OCI-LY7 (cell line): ENCODE measurements at regions not wholly inside any gene's neighbourhood (a gene's known extent, or its start where the extent isn't known, plus 50 kb on each side); places are given as distances from the start of the nearest gene placed in this dataset.

Experiments
- BruUV-seq: library from RNA; stranded (reverse); fragments of 400-500 nt; replicated peaks from 2 replicates; lab custom pipeline; 2021; lab: Mats Ljungman, UMichigan
- CTCF ChIA-PET: fragments of 300-600 bp; sonication (Branson Sonifier 250); formaldehyde crosslinking; loops from one replicate; lab custom pipeline; 2022; ENCODE audit warnings: antibody characterized with exemption; ENCODE audit not compliant: unreplicated experiment; lab: Charles Lee
- POLR2A ChIA-PET: fragments of 300-600 bp; sonication (Branson Sonifier 250); formaldehyde crosslinking; loops from one replicate; lab custom pipeline; 2022; ENCODE audit warnings: antibody characterized with exemption; lab: Charles Lee
- DNase-seq: peaks from one replicate; pipeline ENCODE4 v3.0.0-alpha.2; 2015; ENCODE audit warnings: low spot score
- H2AFZ ChIP-seq: fragments of 200-600 bp; sonication (generic), shearing (Covaris generic); 2 replicates; pipeline ENCODE4 v1.6.1; 2014; ENCODE audit warnings: mild to moderate bottlenecking, antibody characterized with exemption, low read length, moderate library complexity
- H3K27ac ChIP-seq: fragments of 200-600 bp; sonication (generic); 2 replicates; pipeline ENCODE4 v1.5.1; 2014; ENCODE audit warnings: mixed run types, low read depth, mild to moderate bottlenecking, moderate library complexity, low read length, inconsistent platforms; ENCODE audit not compliant: poor library complexity, severe bottlenecking
- H3K36me3 ChIP-seq: fragments of 200-600 bp; sonication (generic); 2 replicates; pipeline ENCODE4 v1.6.1; 2014; ENCODE audit warnings: mild to moderate bottlenecking, antibody characterized with exemption, low read length, moderate library complexity, mixed read lengths; ENCODE audit not compliant: insufficient read depth
- H3K4me1 ChIP-seq: fragments of 200-600 bp; sonication (generic); 2 replicates; pipeline ENCODE4 v1.5.1; 2014; ENCODE audit warnings: mild to moderate bottlenecking, low read length; ENCODE audit not compliant: insufficient read depth, poor library complexity, severe bottlenecking
- H3K4me2 ChIP-seq: fragments of 200-600 bp; sonication (generic); 2 replicates; pipeline ENCODE4 v1.6.1; 2014; ENCODE audit warnings: mild to moderate bottlenecking, low read length
- H3K4me3 ChIP-seq: fragments of 200-600 bp; sonication (generic); 2 replicates; pipeline ENCODE4 v1.5.1; 2014; ENCODE audit warnings: mild to moderate bottlenecking, low read depth, low read length; ENCODE audit not compliant: poor library complexity, severe bottlenecking
- H3K79me2 ChIP-seq: fragments of 200-600 bp; sonication (generic); 2 replicates; pipeline ENCODE4 v1.6.1; 2016; ENCODE audit warnings: low read depth, mild to moderate bottlenecking, low read length, moderate library complexity, mixed read lengths; ENCODE audit not compliant: insufficient read depth
- H3K9me2 ChIP-seq: fragments of 200-600 bp; sonication (generic); 2 replicates; pipeline ENCODE4 v1.6.1; 2016; ENCODE audit warnings: mild to moderate bottlenecking, low read length, mixed read lengths; ENCODE audit not compliant: insufficient read depth
- H3K9me3 ChIP-seq: fragments of 200-600 bp; sonication (generic); 2 replicates; pipeline ENCODE4 v1.6.1; 2014; ENCODE audit warnings: mild to moderate bottlenecking, mixed run types, low read length, mixed read lengths
- H4K20me1 ChIP-seq: fragments of 200-600 bp; sonication (generic); 2 replicates; pipeline ENCODE4 v1.6.1; 2014; ENCODE audit warnings: mild to moderate bottlenecking, antibody characterized with exemption, low read length, moderate library complexity, mixed read lengths; ENCODE audit not compliant: insufficient read depth
- EZH2phosphoT487 ChIP-seq: fragments of 200-600 bp; sonication (generic); IDR thresholded peaks from 2 replicates; pipeline ENCODE4 v1.6.1; 2018; ENCODE audit warnings: low read depth, borderline replicate concordance, mild to moderate bottlenecking, mixed run types, antibody characterized with exemption, low read length, moderate library complexity, mixed read lengths
- intact Hi-C: fragments of 100-400 bp; cut with micrococcal nuclease; formaldehyde crosslinking; loops from one replicate; pipeline ENCODE4 v1.10.0; 2022; ENCODE audit not compliant: unreplicated experiment
- TF ChIP-seq, protein P1 (sequence below): fragments of 200-600 bp; sonication (generic); conservative IDR thresholded peaks from 2 replicates; pipeline ENCODE4 v1.5.1; 2014; ENCODE audit warnings: mild to moderate bottlenecking, antibody characterized with exemption, low read length, moderate library complexity, mixed read lengths

- BruUV-seq, result no TSS peak
- no peak overlapping the region for H3K4me3 ChIP-seq
- CTCF ChIA-PET, result no interaction called here
These were observed 764.3 kb downstream of the METTL4 start for GRCh38 chr18:1806884-1807615.

GRCh38 chr18:1811282-1811681 lies 760.0 kb downstream of the METTL4 start:
- ChIA-PET POLR2A (no interaction called here), CTCF (no interaction called here)
- no peaks in the 10 kb centered on the region for H3K9me2 ChIP-seq
- no peak overlapping the region for H2AFZ ChIP-seq
- H3K4me1 ChIP-seq, result no peaks in the 10 kb centered on the region
- H3K79me2 ChIP-seq, result no peaks in the 10 kb centered on the region
- H3K4me3 ChIP-seq, result no peak overlapping the region
- DNase-seq, result no peak
- 0 out of 2 replicates have a peak, but pooled peaks cover 6% of the 10 kb centered on the region for H3K9me3 ChIP-seq
- BruUV-seq, result no TSS peak
- no peak for TF ChIP-seq EZH2phosphoT487
- TF ChIP-seq, protein P1, sequence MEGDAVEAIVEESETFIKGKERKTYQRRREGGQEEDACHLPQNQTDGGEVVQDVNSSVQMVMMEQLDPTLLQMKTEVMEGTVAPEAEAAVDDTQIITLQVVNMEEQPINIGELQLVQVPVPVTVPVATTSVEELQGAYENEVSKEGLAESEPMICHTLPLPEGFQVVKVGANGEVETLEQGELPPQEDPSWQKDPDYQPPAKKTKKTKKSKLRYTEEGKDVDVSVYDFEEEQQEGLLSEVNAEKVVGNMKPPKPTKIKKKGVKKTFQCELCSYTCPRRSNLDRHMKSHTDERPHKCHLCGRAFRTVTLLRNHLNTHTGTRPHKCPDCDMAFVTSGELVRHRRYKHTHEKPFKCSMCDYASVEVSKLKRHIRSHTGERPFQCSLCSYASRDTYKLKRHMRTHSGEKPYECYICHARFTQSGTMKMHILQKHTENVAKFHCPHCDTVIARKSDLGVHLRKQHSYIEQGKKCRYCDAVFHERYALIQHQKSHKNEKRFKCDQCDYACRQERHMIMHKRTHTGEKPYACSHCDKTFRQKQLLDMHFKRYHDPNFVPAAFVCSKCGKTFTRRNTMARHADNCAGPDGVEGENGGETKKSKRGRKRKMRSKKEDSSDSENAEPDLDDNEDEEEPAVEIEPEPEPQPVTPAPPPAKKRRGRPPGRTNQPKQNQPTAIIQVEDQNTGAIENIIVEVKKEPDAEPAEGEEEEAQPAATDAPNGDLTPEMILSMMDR, result no peak
- no peak overlapping the region for H3K27ac ChIP-seq
- no peaks in the 10 kb centered on the region for H4K20me1 ChIP-seq
- no peak overlapping the region for H3K4me2 ChIP-seq
- no peaks in the 10 kb centered on the region for H3K36me3 ChIP-seq
- intact Hi-C loops, result no loop called here

More at GRCh38 chr18:1806884-1807615, 764.3 kb downstream of the METTL4 start:
- H3K27ac ChIP-seq, result no peak overlapping the region
- no peaks in the 10 kb centered on the region for H3K79me2 ChIP-seq
- intact Hi-C loops, result no loop called here
- H3K36me3 ChIP-seq, result no peaks in the 10 kb centered on the region
- 0 out of 2 replicates have a peak, but pooled peaks cover 6% of the 10 kb centered on the region for H3K9me3 ChIP-seq
- POLR2A ChIA-PET, result no interaction called here
- no peak overlapping the region for H2AFZ ChIP-seq
- no peak for DNase-seq
- TF ChIP-seq EZH2phosphoT487, result no peak
- TF ChIP-seq, protein P1, result 0 out of 2 replicates have a peak, but pooled peaks have one; percentile 11
- no peaks in the 10 kb centered on the region for H3K9me2 ChIP-seq
- no peaks in the 10 kb centered on the region for H4K20me1 ChIP-seq
- no peak overlapping the region for H3K4me2 ChIP-seq
- no peaks in the 10 kb centered on the region for H3K4me1 ChIP-seq

- H3K4me2 ChIP-seq, result no peak overlapping the region
- no peaks in the 10 kb centered on the region for H3K9me3 ChIP-seq
- H3K79me2 ChIP-seq, result no peaks in the 10 kb centered on the region
- no peak overlapping the region for H2AFZ ChIP-seq
- no peak for DNase-seq
- H4K20me1 ChIP-seq, result no peaks in the 10 kb centered on the region
- ChIA-PET CTCF (no interaction called here), POLR2A (interaction anchor here (0.6 to 1.6 kb wide), 3 partner anchors 24 to 844 kb away, joined by 3 to 6 read pairs (median 3); no protein-coding TSS in a partner anchor)
- no peak overlapping the region for H3K4me3 ChIP-seq
- intact Hi-C loops, result no loop called here
- no peaks in the 10 kb centered on the region for H3K36me3 ChIP-seq
- no peak for TF ChIP-seq EZH2phosphoT487
- TF ChIP-seq, protein P1, result no peak
- no peaks in the 10 kb centered on the region for H3K4me1 ChIP-seq
- no peak overlapping the region for H3K27ac ChIP-seq
- no TSS peak for BruUV-seq
- H3K9me2 ChIP-seq, result no peaks in the 10 kb centered on the region
These were observed 746.0 kb downstream of the METTL4 start for GRCh38 chr18:1825296-1825695.
